WTC11 (cell line): ENCODE measurements at regions not wholly inside any gene's neighbourhood (a gene's known extent, or its start where the extent isn't known, plus 50 kb on each side); places are given as distances from the start of the nearest gene placed in this dataset.

Experiments used
- ATAC-seq: fragments of 200-7000 bp; cut with Tn5 transposase; 2 replicates; pipeline ENCODE4 v1.10.0; 2021; ENCODE audit warnings: mild to moderate bottlenecking, moderate library complexity
- CTCF ChIA-PET: fragments of 300-600 bp; sonication (Branson Sonifier 250); formaldehyde crosslinking; loops from one replicate; lab custom pipeline; 2021; ENCODE audit warnings: antibody characterized with exemption; lab: Charles Lee
- POLR2A ChIA-PET: fragments of 350-600 bp; sonication (Branson Sonifier 250); formaldehyde crosslinking; loops from one replicate; lab custom pipeline; 2021; ENCODE audit warnings: antibody characterized with exemption; lab: Charles Lee
- DNase-seq: peaks from one replicate; pipeline ENCODE4 v3.0.0; 2021; ENCODE audit warnings: low spot score
- H3K27ac Mint-ChIP-seq: 2 replicates; pipeline ENCODE4 v1.8.0; 2021; ENCODE audit warnings: mixed read lengths
- H3K27me3 Mint-ChIP-seq: 2 replicates; pipeline ENCODE4 v1.8.0; 2021; ENCODE audit warnings: low read depth, mild to moderate bottlenecking, moderate library complexity, mixed read lengths
- H3K36me3 Mint-ChIP-seq: 2 replicates; pipeline ENCODE4 v1.8.0; 2021; ENCODE audit warnings: mixed read lengths
- H3K4me1 Mint-ChIP-seq: 2 replicates; pipeline ENCODE4 v1.8.0; 2022; ENCODE audit warnings: mixed read lengths
- H3K4me3 Mint-ChIP-seq: 2 replicates; pipeline ENCODE4 v1.8.0; 2021; ENCODE audit warnings: mild to moderate bottlenecking, moderate library complexity, mixed read lengths
- H3K9me3 Mint-ChIP-seq: 2 replicates; pipeline ENCODE4 v1.8.0; 2021; ENCODE audit warnings: mixed read lengths
- ELF4 ChIP-seq: sonication (generic); formaldehyde crosslinking; IDR thresholded peaks from 2 replicates; pipeline ENCODE4 v1.8.1; 2022; ENCODE audit warnings: low read depth, mild to moderate bottlenecking, moderate library complexity, missing genetic modification reagents
- ETV6 ChIP-seq: sonication (generic); formaldehyde crosslinking; IDR thresholded peaks from 2 replicates; pipeline ENCODE4 v1.8.1; 2022; ENCODE audit warnings: mild to moderate bottlenecking, missing genetic modification reagents
- IRF2 ChIP-seq: sonication (generic); formaldehyde crosslinking; IDR thresholded peaks from 2 replicates; pipeline ENCODE4 v1.8.0; 2022; ENCODE audit warnings: low read depth, missing genetic modification reagents, borderline replicate concordance
- MLX ChIP-seq: sonication (generic); formaldehyde crosslinking; IDR thresholded peaks from 2 replicates; pipeline ENCODE4 v1.8.1; 2023; ENCODE audit warnings: mild to moderate bottlenecking, missing genetic modification reagents, moderate library complexity
- NR2C2 ChIP-seq: sonication (generic); formaldehyde crosslinking; IDR thresholded peaks from 2 replicates; pipeline ENCODE4 v1.8.0; 2022; ENCODE audit warnings: mild to moderate bottlenecking, missing genetic modification reagents
- PRRX2 ChIP-seq: fragments of 250-450 bp; sonication (Bioruptor Pico); IDR thresholded peaks from 2 replicates; pipeline ENCODE4 v1.8.0; 2021; ENCODE audit warnings: mild to moderate bottlenecking
- RELA ChIP-seq: sonication (generic); formaldehyde crosslinking; IDR thresholded peaks from 2 replicates; pipeline ENCODE4 v1.8.1; 2022; ENCODE audit warnings: missing genetic modification reagents, mild to moderate bottlenecking, borderline replicate concordance
- TEAD1 ChIP-seq: sonication (generic); formaldehyde crosslinking; IDR thresholded peaks from 2 replicates; pipeline ENCODE4 v1.8.0; 2022; ENCODE audit warnings: mild to moderate bottlenecking, missing genetic modification reagents
- TEAD4 ChIP-seq: sonication (generic); formaldehyde crosslinking; IDR thresholded peaks from 2 replicates; pipeline ENCODE4 v1.8.0; 2022; ENCODE audit warnings: mild to moderate bottlenecking, missing genetic modification reagents
- ZBTB43 ChIP-seq: sonication (generic); formaldehyde crosslinking; IDR thresholded peaks from 2 replicates; pipeline ENCODE4 v1.8.1; 2023; ENCODE audit warnings: mild to moderate bottlenecking, missing genetic modification reagents
- ZNF423 ChIP-seq: fragments of 250-450 bp; sonication (Bioruptor Pico); IDR thresholded peaks from 2 replicates; pipeline ENCODE4 v2.1.2; 2022; ENCODE audit warnings: mild to moderate bottlenecking, moderate library complexity
- ZNF512 ChIP-seq: sonication (generic); formaldehyde crosslinking; IDR thresholded peaks from 2 replicates; pipeline ENCODE4 v1.8.1; 2022; ENCODE audit warnings: missing genetic modification reagents, borderline replicate concordance
- ZNF671 ChIP-seq: fragments of 250-450 bp; sonication (Bioruptor Pico); IDR thresholded peaks from 2 replicates; pipeline ENCODE4 v1.8.0; 2021; ENCODE audit warnings: mild to moderate bottlenecking
- TF ChIP-seq, protein P1 (sequence below): sonication (generic); formaldehyde crosslinking; IDR thresholded peaks from 2 replicates; pipeline ENCODE4 v1.8.1; 2022; ENCODE audit warnings: low read depth, missing genetic modification reagents, borderline replicate concordance
- TF ChIP-seq, protein P2 (sequence below): sonication (generic); formaldehyde crosslinking; IDR thresholded peaks from 2 replicates; pipeline ENCODE4 v1.8.0; 2023; ENCODE audit warnings: missing genetic modification reagents
- TF ChIP-seq, protein P3 (sequence below): fragments of 250-450 bp; sonication (Bioruptor Pico); IDR thresholded peaks from 2 replicates; pipeline ENCODE4 v1.9.0; 2021; ENCODE audit warnings: mild to moderate bottlenecking, borderline replicate concordance
- TF ChIP-seq, protein P4 (sequence below): sonication (generic); formaldehyde crosslinking; IDR thresholded peaks from 2 replicates; pipeline ENCODE4 v1.8.1; 2022; ENCODE audit warnings: mild to moderate bottlenecking, missing genetic modification reagents, moderate library complexity, borderline replicate concordance

- no peak for TF ChIP-seq ZNF423 (CRISPR knock-in tag)
These were observed 78.6 kb upstream of the RAPGEF2 start (continued) for GRCh38 chr4:159024266-159024665.

DNA sequence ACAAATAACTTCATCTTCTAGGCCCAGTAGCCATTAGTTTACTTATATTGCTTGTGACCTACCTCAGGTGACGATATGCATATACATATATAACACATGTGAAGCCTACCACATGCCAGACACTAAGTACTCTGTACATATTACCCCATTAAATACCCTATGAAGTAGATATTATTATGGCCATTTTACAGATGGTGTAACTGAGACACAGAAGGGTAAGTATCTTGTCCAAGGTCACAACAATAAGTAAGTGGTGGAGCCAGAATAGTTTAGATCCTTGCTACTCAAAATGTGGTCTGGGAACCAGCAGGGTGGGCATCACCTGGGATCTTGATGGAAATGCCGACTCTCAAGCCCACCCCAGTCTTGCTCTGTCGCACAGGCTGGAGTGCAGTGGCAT is 78.1 kb upstream of the RAPGEF2 start:
- no peaks in the 10 kb centered on the region for H3K36me3 Mint-ChIP-seq
- peak overlapping the region; percentile 68 for H3K27ac Mint-ChIP-seq
- peaks cover 3% of the 10 kb centered on the region for H3K9me3 Mint-ChIP-seq
- POLR2A ChIA-PET: no interaction called here
- H3K27me3 Mint-ChIP-seq: no peaks in the 10 kb centered on the region
- no peak for TF ChIP-seq IRF2 (CRISPR knock-in tag)
- TF ChIP-seq, protein P1, sequence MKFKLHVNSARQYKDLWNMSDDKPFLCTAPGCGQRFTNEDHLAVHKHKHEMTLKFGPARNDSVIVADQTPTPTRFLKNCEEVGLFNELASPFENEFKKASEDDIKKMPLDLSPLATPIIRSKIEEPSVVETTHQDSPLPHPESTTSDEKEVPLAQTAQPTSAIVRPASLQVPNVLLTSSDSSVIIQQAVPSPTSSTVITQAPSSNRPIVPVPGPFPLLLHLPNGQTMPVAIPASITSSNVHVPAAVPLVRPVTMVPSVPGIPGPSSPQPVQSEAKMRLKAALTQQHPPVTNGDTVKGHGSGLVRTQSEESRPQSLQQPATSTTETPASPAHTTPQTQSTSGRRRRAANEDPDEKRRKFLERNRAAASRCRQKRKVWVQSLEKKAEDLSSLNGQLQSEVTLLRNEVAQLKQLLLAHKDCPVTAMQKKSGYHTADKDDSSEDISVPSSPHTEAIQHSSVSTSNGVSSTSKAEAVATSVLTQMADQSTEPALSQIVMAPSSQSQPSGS: no peak
- TF ChIP-seq RELA (CRISPR knock-in tag): no peak
- no peak for TF ChIP-seq TEAD1 (CRISPR knock-in tag)
- TF ChIP-seq, protein P2, sequence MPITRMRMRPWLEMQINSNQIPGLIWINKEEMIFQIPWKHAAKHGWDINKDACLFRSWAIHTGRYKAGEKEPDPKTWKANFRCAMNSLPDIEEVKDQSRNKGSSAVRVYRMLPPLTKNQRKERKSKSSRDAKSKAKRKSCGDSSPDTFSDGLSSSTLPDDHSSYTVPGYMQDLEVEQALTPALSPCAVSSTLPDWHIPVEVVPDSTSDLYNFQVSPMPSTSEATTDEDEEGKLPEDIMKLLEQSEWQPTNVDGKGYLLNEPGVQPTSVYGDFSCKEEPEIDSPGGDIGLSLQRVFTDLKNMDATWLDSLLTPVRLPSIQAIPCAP: no peak
- TF ChIP-seq ETV6 (CRISPR knock-in tag): no peak
- no peak for TF ChIP-seq ZNF512 (CRISPR knock-in tag)
- TF ChIP-seq NR2C2 (CRISPR knock-in tag): no peak
- no peak for TF ChIP-seq TEAD4
- H3K4me3 Mint-ChIP-seq: no peak overlapping the region
- peaks cover 60% of the 10 kb centered on the region for H3K4me1 Mint-ChIP-seq
- ATAC-seq (no peak), DNase-seq (no peak)
- CTCF ChIA-PET: no interaction called here

DNA sequence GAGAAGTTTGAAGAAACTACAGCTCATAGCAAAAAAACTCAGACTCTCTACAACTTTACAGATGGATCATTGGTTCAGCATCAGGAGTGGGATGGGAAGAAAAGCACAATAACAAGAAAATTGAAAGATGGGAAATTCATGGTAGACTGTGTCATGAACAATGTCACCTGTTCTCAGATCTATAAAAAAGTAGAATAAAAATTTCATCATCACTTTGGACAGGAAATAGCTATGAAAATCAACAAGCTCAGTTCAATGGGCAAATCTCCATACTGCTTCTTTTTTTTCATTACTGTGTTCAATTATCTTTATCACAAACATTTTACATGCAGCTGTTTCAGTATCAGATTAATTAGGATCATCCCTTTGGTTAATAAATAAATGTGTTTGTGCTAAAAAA is 76.5 kb upstream of the RAPGEF2 start:
- ATAC-seq: no peak
- DNase-seq: no peak
- peaks cover 3% of the 10 kb centered on the region for H3K9me3 Mint-ChIP-seq
- ChIA-PET CTCF (interaction anchor here (1.2 to 1.3 kb wide), 2 partner anchors 9 to 150 kb away, joined by 3 to 6 read pairs; no protein-coding TSS in a partner anchor), POLR2A (no interaction called here)
- TF ChIP-seq RELA (CRISPR knock-in tag) (no peak), ZNF671 (CRISPR knock-in tag) (no peak), ZBTB43 (no peak), MLX (CRISPR knock-in tag) (no peak), ELF4 (CRISPR knock-in tag) (no peak), PRRX2 (CRISPR knock-in tag) (no peak)
- TF ChIP-seq, protein P3, sequence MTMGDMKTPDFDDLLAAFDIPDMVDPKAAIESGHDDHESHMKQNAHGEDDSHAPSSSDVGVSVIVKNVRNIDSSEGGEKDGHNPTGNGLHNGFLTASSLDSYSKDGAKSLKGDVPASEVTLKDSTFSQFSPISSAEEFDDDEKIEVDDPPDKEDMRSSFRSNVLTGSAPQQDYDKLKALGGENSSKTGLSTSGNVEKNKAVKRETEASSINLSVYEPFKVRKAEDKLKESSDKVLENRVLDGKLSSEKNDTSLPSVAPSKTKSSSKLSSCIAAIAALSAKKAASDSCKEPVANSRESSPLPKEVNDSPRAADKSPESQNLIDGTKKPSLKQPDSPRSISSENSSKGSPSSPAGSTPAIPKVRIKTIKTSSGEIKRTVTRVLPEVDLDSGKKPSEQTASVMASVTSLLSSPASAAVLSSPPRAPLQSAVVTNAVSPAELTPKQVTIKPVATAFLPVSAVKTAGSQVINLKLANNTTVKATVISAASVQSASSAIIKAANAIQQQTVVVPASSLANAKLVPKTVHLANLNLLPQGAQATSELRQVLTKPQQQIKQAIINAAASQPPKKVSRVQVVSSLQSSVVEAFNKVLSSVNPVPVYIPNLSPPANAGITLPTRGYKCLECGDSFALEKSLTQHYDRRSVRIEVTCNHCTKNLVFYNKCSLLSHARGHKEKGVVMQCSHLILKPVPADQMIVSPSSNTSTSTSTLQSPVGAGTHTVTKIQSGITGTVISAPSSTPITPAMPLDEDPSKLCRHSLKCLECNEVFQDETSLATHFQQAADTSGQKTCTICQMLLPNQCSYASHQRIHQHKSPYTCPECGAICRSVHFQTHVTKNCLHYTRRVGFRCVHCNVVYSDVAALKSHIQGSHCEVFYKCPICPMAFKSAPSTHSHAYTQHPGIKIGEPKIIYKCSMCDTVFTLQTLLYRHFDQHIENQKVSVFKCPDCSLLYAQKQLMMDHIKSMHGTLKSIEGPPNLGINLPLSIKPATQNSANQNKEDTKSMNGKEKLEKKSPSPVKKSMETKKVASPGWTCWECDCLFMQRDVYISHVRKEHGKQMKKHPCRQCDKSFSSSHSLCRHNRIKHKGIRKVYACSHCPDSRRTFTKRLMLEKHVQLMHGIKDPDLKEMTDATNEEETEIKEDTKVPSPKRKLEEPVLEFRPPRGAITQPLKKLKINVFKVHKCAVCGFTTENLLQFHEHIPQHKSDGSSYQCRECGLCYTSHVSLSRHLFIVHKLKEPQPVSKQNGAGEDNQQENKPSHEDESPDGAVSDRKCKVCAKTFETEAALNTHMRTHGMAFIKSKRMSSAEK (CRISPR knock-in tag): no peak
- TF ChIP-seq, protein P4, sequence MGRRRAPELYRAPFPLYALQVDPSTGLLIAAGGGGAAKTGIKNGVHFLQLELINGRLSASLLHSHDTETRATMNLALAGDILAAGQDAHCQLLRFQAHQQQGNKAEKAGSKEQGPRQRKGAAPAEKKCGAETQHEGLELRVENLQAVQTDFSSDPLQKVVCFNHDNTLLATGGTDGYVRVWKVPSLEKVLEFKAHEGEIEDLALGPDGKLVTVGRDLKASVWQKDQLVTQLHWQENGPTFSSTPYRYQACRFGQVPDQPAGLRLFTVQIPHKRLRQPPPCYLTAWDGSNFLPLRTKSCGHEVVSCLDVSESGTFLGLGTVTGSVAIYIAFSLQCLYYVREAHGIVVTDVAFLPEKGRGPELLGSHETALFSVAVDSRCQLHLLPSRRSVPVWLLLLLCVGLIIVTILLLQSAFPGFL (CRISPR knock-in tag): no peak
- no peaks in the 10 kb centered on the region for H3K27me3 Mint-ChIP-seq
- H3K36me3 Mint-ChIP-seq: no peaks in the 10 kb centered on the region
- H3K27ac Mint-ChIP-seq: peak overlapping the region; percentile 17; the same call in 1 of the 2 replicates
- H3K4me3 Mint-ChIP-seq: no peak overlapping the region
- H3K4me1 Mint-ChIP-seq: peaks cover 50% of the 10 kb centered on the region
